NCI-H82 treated with DMSO at 0.1 percent for 48 hours (cell line): ENCODE measurements at regions not wholly inside any gene's neighbourhood (a gene's known extent, or its start where the extent isn't known, plus 50 kb on each side); places are given as distances from the start of the nearest gene placed in this dataset.
"Not testable (repeated sequence)": the region's sequence is repeated elsewhere in the genome, so short reads cannot be mapped to it uniquely, and the experiment has no call there.

Source experiments
- DNase-seq: peaks from one replicate; lab custom pipeline; 2025; ENCODE audit not compliant: unreplicated experiment; lab: John Stamatoyannopoulos, UW

DNA sequence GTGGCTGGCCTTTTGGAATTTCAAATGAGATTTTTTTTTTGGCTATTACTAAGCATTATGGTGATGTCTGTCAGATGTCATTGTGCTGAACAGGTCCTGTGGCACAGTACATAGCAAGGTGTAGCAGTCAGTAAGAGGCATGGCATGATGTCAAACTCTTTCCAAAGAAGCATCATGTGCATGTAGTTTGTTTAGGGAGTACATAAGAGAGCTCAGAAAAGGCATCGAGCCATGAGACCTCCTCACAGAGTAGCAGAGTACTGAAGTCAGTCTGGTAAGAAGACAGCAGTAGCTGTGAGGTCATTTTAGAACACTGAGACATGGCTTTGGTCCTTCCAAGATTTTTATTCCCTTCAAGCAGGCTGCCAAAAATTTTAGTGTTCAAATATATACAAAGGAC lies 134.9 kb upstream of the SPRED1 start:
- no peak for DNase-seq

DNA sequence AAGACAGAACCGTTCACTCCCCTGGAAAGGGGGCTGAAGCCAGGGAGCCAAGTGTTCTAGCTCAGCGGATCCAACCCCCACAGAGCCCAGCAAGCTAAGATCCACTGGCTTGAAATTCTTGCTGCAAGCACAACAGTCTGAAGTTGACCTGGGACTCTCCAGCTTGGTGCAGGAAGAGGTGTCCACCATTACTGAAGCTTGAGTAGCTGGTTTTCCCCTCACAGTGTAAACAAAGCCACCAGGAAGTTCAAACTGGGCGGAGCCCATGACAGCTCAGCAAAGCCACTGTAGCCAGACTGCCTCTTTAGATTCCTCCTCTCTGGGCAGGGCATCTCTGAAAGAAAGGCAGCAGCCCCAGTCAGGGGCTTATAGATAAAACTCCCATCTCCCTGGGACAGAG lies 132.8 kb upstream of the SPRED1 start:
- DNase-seq = not testable (repeated sequence)

DNA sequence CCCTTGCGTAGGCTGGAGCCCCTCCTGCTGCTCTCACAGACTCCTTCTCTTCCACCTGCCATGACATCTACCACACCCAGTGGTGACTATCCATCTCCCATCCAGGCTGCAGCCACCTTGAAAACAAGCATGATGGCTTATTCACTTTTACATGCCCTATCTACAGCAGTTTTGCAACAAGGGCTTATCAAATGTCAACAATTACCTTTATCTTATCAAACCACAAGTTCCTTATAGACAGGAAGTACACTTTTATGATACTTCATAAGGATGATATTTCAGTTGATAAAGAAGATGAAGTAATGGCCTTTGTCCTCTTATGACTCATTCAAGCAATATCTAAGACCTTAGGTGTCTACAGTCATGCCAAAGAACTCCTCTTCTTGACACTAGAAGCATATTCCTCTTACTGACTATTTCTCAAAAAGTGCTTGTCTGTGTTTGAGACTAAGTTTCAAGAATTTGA lies 125.3 kb upstream of the SPRED1 start:
- DNase-seq = no peak

DNA sequence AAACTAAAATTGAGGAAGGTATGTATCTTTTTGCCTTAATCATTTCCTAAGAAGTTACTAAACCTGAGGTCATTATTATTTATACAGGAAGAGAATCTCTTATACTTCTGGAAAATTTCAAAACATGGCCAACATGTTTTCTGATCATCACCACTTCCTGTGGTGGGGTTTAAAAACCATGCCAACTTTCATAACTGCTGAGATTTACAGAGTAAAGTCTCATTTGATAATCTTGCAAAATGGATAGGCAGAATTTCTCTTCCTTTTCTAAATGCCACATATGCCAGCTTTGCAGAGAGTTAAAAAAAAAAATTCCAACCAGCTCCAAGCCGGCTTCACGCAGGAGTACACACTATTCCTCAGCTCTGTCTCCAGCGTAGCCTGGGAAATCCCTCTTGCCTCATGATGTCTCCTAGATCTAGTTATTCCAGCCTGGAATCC lies 124.3 kb upstream of the SPRED1 start:
- DNase-seq = no peak

DNA sequence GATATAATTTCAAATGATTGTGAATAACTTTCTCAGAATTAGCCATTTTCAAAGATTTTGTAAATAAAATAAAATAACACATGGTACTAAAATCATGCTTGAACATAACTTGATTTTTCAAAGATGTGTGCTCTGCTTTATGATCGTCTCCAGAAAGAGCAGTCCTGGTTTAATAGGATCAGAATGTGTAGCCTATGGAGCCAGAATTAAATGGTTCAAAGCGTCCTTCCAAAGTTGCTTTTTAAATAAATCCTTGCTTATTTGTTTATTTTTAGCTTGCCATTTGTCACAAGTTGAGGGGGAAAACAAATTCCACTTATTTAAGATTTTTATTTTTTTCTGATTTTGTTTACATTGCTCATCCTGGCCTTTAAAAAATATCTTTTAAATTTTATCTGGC lies 123.7 kb upstream of the SPRED1 start:
- DNase-seq = no peak

DNA sequence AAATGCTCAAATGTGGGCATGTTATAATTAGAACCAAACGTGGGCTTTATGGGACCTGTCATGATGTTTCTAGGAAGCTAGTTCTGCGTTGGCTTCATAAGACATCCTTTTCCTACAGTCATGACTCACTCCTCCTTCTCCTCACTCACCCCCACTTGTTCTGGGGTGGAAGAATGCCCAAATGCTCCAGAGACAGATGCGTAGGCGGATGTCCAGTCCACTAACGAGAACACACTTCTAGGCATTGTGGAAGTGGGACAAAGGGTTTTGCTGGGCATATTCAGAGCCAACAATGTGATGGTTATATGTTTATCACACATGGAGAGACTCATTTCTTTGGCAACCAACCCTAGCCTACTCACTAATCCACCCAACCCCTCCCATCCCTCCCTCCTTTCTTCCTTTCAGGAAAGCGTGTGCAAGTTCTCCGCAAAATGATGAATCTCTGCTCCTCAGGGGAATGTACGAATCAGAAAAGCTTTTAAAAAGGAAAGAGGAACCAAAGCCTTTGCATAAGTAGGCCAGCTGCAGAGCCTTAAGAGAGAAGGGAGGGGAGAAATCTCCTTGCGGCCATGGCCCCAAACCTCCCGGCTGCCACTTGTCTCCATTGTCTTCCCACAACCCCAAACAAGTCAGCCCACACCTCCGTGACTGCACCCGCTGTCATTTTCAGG lies 123.0 kb upstream of the SPRED1 start:
- DNase-seq = no peak

DNA sequence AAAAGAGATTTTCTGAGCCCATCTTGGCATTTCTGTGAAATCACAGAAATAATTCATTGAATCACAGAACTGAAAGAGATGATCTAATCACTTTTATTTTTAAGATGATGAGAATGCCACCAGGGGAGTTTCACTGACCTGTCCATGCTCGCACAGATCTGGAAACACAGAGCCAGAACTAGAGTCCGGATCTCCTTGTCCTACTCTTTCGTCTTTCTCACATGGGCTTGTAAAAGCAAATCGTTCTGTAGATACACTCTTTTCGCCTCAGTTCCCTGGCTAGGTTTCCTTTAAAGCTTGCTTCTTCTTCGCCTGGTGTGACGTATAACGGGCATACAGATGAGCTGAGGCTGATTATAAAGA lies 122.5 kb upstream of the SPRED1 start:
- DNase-seq = no peak

DNA sequence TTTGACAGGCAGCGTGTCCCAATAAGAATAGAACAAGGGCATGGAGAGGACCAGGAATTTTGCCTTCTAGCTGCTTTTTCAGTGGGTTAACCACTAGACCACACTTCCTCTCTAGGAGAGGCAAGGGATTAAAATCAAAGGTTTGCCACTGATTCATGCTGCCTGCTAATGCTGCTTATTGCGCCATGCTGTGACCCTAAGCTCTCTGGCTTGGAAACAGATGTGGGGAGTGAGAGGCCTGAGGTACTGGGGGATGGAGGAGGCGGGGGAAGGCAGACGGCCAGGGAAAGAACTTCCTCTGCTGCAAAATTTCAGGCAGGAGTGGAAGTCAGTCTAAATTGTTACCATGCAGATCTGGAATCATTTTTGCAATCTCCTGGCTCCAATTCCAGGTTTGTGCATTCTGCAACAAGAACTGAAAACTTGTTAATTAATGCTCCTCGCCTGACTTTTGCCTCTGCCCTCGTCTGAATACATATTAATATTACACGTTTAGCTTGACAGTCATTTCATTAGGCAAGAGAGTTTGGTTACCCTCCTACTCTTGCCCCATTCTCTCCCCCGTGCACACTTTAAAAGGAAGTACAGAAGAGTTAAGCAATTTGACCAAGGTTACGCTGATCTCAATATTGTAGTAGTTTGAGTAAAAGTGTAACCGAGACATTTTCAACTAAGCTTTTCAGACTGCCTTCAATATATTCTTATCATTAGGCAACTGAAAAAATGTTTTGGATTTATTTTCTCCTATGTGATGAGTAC lies 121.7 kb upstream of the SPRED1 start:
- peak; percentile 6 for DNase-seq

DNA sequence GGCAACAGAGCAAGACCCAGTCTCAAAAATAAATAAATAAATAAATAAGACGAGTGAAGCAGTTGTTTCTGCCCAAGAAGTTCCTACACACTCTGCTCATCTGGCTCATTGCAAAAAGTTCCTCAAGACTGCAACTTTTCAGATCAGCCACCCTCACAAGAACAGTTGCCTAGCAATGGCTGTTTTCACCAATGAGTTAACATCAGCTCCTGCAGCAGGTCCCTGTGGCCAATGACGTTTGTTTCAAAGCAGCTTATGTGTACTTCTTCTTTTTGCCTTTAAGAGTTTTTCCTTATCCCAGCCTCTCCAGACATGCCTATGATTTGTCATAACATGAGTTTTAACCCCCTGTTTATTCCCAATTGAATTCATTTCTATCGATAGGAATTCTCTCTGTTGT lies 118.4 kb upstream of the SPRED1 start:
- no peak for DNase-seq

DNA sequence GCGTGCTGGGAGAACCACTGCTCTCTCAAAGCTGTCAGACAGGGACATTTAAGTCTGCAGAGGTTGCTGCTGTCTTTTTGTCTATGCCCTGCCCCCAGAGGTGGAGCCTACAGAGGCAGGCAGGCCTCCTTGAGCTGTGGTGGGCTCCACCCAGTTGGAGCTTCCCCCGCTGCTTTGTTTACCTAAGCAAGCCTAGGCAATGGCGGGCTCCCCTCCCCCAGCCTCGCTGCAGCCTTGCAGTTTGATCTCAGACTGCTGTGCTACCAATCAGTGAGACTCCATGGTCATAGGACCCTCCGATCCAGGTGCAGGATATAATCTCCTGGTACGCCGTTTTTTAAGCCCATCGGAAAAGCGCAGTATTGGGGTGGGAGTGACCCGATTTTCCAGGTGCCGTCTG lies 110.4 kb upstream of the SPRED1 start:
- not testable (repeated sequence) for DNase-seq

DNA sequence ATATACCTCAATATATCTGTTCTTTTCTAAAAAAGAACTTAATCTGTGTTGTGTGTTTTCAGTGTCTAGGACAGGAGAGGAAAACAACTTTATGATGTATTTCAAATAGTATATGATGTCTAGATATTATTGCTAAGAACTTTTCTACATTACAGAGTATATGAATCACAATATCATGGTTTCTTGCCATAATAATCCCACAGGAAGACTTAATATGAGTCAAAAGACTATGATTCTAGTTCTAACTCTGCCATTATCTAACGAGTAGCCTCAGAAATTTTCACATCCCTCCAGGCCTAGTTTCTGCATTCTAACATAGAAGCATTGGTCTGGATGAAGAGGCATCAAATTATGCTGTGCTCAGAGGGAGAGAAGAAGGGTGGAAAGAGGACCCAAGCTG lies 107.7 kb upstream of the SPRED1 start:
- no peak for DNase-seq

DNA sequence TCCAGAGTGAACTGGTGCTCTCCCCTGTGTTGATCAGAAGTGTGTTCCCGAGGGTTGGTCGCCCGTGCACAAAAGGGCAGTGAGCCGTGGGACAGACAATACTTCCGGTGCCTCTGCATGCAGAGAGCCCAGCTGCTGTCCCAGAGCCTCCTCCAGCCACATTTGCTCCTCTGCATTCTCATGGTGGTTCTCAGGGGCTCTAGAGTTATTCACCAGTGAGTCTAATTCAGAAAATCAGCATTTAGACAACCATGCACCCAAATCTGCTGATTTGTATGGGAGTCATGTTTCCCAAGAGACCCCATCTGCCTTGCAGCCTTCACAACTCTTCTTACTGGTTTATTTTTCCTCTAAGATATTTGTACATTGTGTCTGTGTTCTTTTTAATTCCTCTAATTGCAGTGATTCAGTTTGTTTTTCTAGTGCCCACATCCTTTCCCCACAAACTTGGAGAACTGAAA lies 107.0 kb upstream of the SPRED1 start:
- DNase-seq = no peak

DNA sequence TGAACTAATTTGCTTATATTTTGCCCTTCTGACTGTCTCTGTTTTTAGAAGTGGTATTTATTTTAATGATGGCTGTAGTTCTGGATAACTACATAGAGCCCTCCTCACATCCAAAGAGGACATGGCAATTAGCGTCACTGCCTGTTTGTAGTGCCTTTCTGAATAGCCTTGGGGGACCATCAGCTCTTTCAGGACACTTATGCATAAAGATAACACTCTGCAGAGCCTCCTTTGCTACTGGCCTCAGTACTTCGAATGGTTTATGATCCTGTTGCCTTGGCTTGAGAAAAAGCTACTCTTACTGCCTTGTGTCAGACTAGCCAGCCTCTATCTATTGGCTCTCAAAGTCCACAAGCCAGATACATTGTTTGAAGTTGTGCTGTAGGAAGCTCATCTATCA lies 105.4 kb upstream of the SPRED1 start:
- DNase-seq = no peak

DNA sequence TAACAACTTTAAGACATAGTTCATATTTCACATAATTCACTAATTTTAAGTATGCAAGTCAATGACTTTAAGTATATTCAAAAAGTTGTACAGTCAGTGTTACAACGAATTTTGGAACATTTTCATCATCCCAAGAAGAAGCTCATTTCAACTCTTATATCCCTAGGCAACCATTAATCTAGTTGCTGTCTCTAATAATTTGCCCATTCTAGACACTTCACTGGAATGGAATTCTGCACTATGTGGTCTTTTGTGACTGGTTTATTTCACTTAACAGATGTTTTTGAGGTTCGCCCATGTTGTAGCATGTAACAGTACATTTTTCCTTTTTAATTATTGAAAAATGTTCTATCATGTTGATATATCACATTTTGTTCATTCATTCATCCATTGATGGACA lies 104.2 kb upstream of the SPRED1 start:
- no peak for DNase-seq

DNA sequence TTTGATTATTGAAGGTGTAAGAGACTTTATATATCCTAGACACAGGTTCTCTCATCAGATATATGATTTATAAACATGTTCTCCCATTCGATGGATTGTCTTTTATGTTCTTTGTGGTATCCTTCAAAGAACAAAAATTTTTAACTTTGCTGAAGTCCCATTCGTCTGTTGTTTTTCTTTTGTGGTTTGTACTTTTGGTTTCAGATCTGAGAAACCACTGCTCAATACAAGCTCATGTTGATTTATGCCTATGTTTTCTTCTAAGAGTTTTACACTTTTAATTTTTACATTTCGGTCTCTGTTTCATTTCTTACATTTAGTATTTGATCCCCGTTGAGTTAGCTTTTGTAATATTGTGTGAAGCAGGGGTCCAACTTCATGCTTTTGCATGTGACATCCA lies 103.3 kb upstream of the SPRED1 start:
- DNase-seq = no peak

DNA sequence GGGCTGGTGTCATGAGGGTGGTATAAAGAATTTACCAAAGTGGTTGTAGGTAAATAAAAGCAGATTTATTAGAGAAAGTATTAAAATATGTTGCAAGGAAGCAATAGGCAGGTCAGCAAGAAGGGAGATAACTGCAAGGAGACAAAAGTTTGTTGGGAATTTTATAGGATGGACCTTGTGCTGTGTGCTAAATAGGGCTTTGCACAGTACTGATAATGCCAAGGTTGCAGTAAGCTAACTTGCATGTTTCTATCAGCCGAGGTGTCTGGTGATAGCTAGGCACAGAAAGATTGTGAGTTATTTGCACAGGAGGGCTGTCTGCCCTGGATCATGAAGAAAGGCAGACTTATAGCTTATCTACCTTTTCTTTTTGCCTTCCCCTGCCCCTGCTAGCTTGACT lies 102.5 kb upstream of the SPRED1 start:
- DNase-seq = no peak

DNA sequence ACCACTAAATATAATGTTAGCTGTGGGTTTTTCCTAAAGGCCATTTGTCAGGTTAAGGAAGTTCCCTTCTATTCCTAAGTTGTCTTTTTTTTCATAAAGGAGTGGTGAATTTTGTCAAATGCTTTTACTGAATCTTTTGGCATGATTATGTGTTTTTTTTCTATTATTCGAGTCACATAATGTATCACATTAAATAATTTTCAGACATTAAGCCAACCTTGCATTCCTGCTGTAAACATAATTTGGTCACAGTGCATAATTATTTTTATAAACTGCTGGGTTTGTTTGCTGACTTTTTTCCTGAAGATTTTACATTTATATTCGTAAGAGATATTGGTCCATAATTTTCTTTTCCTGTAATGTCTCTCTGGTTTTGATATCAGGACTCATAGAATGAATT lies 101.8 kb upstream of the SPRED1 start:
- DNase-seq = no peak

DNA sequence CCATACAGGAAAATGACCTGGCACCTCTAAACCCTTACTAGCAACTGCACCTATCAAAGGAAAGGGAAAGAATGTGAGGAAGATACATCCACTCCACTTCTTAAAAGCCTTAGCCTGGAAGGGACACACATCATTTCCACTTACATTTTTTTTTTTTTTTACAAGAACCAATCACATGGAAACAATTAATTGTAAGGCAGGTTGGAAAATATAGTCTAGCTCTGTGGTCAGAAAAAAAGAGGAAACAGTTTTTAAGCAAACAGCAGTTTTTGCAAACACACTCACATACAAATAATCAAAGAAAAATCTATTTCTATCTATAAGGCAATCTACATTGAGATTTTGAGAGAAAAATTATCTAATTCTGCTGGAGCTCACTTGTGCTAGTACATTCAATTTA lies 98.9 kb upstream of the SPRED1 start:
- DNase-seq = no peak

DNA sequence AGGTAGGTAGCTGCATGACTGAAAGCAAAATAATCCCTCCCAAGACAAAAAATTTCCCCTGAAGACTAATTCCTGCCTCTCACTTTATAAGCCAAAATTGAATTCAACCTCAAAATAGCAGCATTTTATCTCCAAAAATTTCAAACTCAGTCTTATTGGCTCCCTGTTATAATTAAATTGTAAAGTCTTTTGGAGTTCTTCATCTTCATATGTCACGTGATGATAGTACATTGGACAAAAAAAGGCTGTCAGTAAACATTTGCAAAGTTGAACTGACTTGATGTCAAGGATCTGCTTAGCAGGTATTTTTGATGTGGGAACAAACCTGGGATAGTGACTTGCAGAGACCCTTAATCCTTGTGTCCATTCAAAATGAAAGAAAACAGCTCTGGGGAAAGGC lies 98.4 kb upstream of the SPRED1 start:
- no peak for DNase-seq

DNA sequence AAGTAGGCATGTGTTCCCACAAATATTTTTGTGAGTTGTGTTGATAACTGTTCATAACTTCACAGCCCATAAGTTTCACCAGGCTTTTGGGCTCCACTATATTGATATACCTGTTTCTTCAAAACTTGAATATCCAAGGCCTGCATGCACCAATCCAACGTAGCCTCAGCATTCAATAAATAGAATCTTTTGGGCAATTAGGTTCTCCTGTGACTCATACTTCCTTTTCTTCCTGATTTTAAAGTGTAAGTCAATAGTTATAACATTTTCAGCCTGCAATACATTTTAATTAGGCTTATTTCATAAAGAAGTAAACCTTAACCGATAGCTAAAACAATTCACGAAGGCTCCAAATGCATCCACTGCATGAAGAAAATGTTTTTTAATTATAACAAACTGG lies 97.8 kb upstream of the SPRED1 start:
- no peak for DNase-seq

DNA sequence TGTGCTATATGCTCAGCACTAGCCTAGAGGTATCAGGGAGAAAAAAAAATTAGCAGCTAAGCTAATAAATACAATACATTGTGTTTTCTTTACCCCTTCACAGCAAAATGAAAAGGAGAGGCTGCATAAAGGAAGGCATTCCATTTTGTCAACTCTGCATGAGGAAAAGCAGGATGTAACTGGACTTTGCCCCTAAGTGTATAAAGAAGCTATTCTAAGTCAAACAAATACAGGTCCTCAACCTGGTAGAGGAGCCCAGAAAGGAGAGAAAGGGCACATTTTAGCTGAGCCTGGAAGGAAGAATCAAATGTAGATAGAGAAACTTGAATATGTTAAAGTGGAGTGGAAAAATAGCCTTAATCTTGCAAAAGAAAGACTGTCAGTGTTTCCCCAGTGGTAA lies 89.0 kb upstream of the SPRED1 start:
- no peak for DNase-seq

DNA sequence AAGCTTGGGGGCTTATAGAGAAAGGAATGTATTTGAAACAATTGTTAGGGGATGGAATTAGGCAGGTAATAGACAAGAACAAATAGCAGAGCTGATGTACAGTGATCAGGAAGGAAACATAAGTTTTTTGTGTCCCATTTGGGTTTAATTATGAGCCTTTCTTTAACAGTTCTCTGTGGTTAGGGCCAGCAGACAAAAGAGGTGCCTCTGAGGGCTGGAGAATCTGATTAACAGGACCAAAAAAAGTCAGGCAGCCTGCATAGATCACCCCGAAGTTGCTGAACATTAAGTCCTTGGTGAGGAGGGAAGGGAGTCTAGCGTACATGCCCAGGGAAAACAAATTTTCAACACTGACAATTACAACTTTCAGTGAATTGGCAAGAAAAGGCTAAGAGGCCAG lies 88.6 kb upstream of the SPRED1 start:
- DNase-seq = no peak

DNA sequence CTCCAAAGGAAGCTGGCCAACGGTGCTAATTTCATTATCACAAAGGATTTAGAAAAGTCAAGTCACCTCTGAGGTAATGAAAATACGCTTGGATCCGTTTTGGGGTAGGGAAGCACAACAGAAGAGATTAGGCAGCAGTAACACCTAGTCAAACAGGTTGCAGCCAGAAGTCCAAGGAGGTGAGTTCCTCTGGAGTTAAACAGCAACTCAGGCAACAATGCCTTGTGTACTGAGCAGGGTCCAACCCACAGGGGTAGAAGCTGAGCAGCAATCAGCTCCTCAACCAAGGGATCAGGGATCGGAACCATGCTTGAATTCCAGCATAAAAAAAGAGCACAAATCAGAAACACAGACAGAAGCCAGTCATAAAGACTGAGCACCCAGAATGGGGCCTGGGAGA lies 88.1 kb upstream of the SPRED1 start:
- DNase-seq = no peak
